Memory B cell (primary cell): ENCODE measurements at regions not wholly inside any gene's neighbourhood (a gene's known extent, or its start where the extent isn't known, plus 50 kb on each side); places are given as distances from the start of the nearest gene placed in this dataset.

Experiments
- ATAC-seq: fragments of 150-1000 bp; cut with Tn5 transposase; 2 replicates; pipeline ENCODE4 v1.10.0; 2021; ENCODE audit warnings: low read depth, mild to moderate bottlenecking, moderate library complexity
- DNase-seq, 2 donors: peaks; one replicate each; pipeline ENCODE4 v3.0.0; 2022; ENCODE audit warnings: low spot score in 2 of 2
- H3K27ac Mint-ChIP-seq: one replicate; pipeline ENCODE4 v1.8.0; 2022; ENCODE audit warnings: mild to moderate bottlenecking, moderate library complexity, mixed read lengths
- H3K27me3 Mint-ChIP-seq: one replicate; pipeline ENCODE4 v1.8.0; 2022; ENCODE audit warnings: mixed read lengths
- H3K36me3 Mint-ChIP-seq: one replicate; pipeline ENCODE4 v1.8.0; 2022; ENCODE audit warnings: mild to moderate bottlenecking, mixed read lengths
- H3K4me1 Mint-ChIP-seq: one replicate; pipeline ENCODE4 v1.8.0; 2022; ENCODE audit warnings: mixed read lengths
- H3K4me3 Mint-ChIP-seq: one replicate; pipeline ENCODE4 v1.8.0; 2022; ENCODE audit warnings: mild to moderate bottlenecking, moderate library complexity, mixed read lengths
- H3K9me3 Mint-ChIP-seq: one replicate; pipeline ENCODE4 v1.8.0; 2022; ENCODE audit warnings: mixed read lengths

- H3K4me1 Mint-ChIP-seq = no peaks in the 10 kb centered on the region
- no peaks in the 10 kb centered on the region for H3K9me3 Mint-ChIP-seq
- DNase-seq = no peak
- no peaks in the 10 kb centered on the region for H3K36me3 Mint-ChIP-seq
- no peak overlapping the region for H3K4me3 Mint-ChIP-seq
- ATAC-seq = no peak
- no peak overlapping the region for H3K27ac Mint-ChIP-seq
- peaks cover 3% of the 10 kb centered on the region for H3K27me3 Mint-ChIP-seq
Measured at GRCh38 chr5:148906968-148907367, 80.6 kb downstream of the ADRB2 start.

GRCh38 chr5:148909040-148909439, 82.6 kb downstream of the ADRB2 start:
- Mint-ChIP-seq H3K27ac (no peak overlapping the region), H3K36me3 (no peaks in the 10 kb centered on the region), H3K9me3 (no peaks in the 10 kb centered on the region), H3K4me3 (no peak overlapping the region), H3K4me1 (peaks cover 2% of the 10 kb centered on the region), H3K27me3 (peaks cover 3% of the 10 kb centered on the region)
- no peak for DNase-seq
- ATAC-seq = no peak

DNA sequence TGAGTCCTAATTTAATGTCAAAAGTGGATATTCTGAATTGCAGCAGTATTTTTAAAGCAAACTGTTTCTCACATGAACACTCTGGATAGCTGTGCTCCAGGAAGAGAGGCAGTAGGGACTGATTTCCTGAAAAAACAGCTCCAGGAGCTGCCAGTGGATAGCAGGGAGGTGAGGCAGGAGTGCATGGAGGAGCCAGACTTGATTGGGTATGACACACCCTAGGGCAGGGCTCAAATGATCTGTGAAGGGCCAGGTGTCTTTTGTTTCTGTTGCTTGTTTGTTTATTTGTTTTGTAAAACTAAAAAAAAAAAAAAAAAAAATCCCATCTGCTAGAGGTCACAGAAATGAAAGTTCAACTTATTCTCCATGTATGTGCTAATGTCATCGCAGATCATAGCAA, 83.4 kb downstream of the ADRB2 start:
- Mint-ChIP-seq H3K27ac (no peak overlapping the region), H3K36me3 (no peaks in the 10 kb centered on the region)

GRCh38 chr5:148910216-148910615, 83.8 kb downstream of the ADRB2 start:
- H3K4me3 Mint-ChIP-seq = no peak overlapping the region
- no peak overlapping the region for H3K27ac Mint-ChIP-seq
- H3K36me3 Mint-ChIP-seq = no peaks in the 10 kb centered on the region
- peaks cover 4% of the 10 kb centered on the region for H3K4me1 Mint-ChIP-seq
- H3K27me3 Mint-ChIP-seq = peaks cover 3% of the 10 kb centered on the region
- ATAC-seq = no peak
- H3K9me3 Mint-ChIP-seq = no peaks in the 10 kb centered on the region
- DNase-seq = no peak

More for the DNA sequence above, 83.4 kb downstream of the ADRB2 start:
- no peak for DNase-seq
- ATAC-seq = no peak
- Mint-ChIP-seq H3K4me1 (peaks cover 4% of the 10 kb centered on the region), H3K9me3 (no peaks in the 10 kb centered on the region), H3K4me3 (no peak overlapping the region), H3K27me3 (peaks cover 3% of the 10 kb centered on the region)

DNA sequence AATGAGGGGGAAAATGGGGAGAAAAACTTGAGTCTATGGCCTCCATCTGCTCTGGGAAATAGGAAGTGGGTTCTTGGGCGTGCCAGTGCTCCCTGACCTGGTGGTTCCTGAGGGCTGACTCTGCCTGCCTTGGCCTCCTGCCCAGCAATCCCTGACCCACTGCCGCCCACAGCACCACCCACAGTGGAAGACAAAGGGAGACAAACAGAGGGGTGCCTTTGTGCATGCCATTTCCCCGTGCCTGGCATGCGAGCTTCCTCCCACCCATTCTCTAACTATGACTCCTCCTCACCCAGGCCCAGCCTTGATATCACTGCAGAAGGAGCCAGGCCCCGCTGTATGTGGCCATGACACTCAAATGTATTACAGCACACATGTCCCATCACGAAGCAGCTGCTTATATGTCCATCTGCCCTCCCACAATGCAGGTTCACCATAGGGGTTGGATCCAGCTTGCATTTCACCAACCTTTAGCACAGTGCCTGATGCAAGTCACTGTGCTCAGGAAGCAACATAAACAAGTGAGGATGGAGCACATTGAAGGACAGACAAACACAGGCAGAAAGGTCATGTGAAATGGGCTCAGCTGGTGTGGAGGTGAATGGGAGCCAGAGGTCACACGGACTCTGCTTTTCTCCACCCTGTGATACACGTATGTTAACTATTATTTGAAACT, 84.4 kb downstream of the ADRB2 start:
- no peaks in the 10 kb centered on the region for H3K36me3 Mint-ChIP-seq
- H3K4me3 Mint-ChIP-seq = no peak overlapping the region
- peaks cover 3% of the 10 kb centered on the region for H3K27me3 Mint-ChIP-seq
- no peaks in the 10 kb centered on the region for H3K9me3 Mint-ChIP-seq
- ATAC-seq = no peak
- H3K4me1 Mint-ChIP-seq = peaks cover 7% of the 10 kb centered on the region
- no peak for DNase-seq
- no peak overlapping the region for H3K27ac Mint-ChIP-seq

GRCh38 chr5:148911386-148911785, 85.0 kb downstream of the ADRB2 start:
- H3K27ac Mint-ChIP-seq = no peak overlapping the region
- H3K27me3 Mint-ChIP-seq = peaks cover 3% of the 10 kb centered on the region
- H3K36me3 Mint-ChIP-seq = no peaks in the 10 kb centered on the region
- peaks cover 7% of the 10 kb centered on the region for H3K4me1 Mint-ChIP-seq
- no peak for DNase-seq
- no peaks in the 10 kb centered on the region for H3K9me3 Mint-ChIP-seq
- ATAC-seq = no peak
- no peak overlapping the region for H3K4me3 Mint-ChIP-seq

GRCh38 chr5:148912146-148912545, 85.7 kb downstream of the ADRB2 start:
- H3K27ac Mint-ChIP-seq = no peak overlapping the region
- no peak overlapping the region for H3K4me3 Mint-ChIP-seq
- H3K27me3 Mint-ChIP-seq = peaks cover 3% of the 10 kb centered on the region
- peaks cover 7% of the 10 kb centered on the region for H3K4me1 Mint-ChIP-seq
- H3K36me3 Mint-ChIP-seq = no peaks in the 10 kb centered on the region
- no peaks in the 10 kb centered on the region for H3K9me3 Mint-ChIP-seq
- ATAC-seq = no peak
- DNase-seq = no peak

- DNase-seq (no peak), ATAC-seq (no peak)
- H3K4me1 Mint-ChIP-seq = peaks cover 7% of the 10 kb centered on the region
- no peaks in the 10 kb centered on the region for H3K9me3 Mint-ChIP-seq
- no peaks in the 10 kb centered on the region for H3K36me3 Mint-ChIP-seq
- no peak overlapping the region for H3K27ac Mint-ChIP-seq
- H3K27me3 Mint-ChIP-seq = peaks cover 3% of the 10 kb centered on the region
- H3K4me3 Mint-ChIP-seq = no peak overlapping the region
Measured at GRCh38 chr5:148912714-148913398, 86.4 kb downstream of the ADRB2 start.

DNA sequence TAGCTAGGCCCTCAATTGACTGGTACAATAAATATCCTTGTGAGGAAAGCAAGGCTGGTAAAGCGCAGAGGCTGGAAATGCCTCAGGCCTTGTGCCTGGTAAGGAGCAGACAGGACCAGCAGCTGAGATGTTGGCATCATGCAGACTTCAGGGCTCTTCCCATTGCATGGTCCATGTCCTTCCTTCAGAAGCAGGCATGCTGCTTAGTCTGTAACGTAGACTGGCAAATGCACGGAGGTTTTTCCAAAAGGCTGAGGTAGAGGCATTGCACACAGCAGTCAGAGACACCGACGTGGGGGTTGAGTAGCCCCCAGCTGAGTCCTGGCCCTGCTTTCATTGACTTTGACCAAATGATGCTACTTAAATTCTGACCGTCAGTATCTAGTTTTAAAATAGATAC, 87.1 kb downstream of the ADRB2 start:
- no peak for ATAC-seq
- no peak overlapping the region for H3K4me3 Mint-ChIP-seq
- H3K27ac Mint-ChIP-seq = no peak overlapping the region

GRCh38 chr5:148913985-148914431, 87.6 kb downstream of the ADRB2 start:
- H3K36me3 Mint-ChIP-seq = no peaks in the 10 kb centered on the region

More for the DNA sequence above, 87.1 kb downstream of the ADRB2 start:
- H3K27me3 Mint-ChIP-seq = peaks cover 3% of the 10 kb centered on the region
- no peaks in the 10 kb centered on the region for H3K9me3 Mint-ChIP-seq
- no peak for DNase-seq
- H3K36me3 Mint-ChIP-seq = no peaks in the 10 kb centered on the region
- peaks cover 7% of the 10 kb centered on the region for H3K4me1 Mint-ChIP-seq

DNA sequence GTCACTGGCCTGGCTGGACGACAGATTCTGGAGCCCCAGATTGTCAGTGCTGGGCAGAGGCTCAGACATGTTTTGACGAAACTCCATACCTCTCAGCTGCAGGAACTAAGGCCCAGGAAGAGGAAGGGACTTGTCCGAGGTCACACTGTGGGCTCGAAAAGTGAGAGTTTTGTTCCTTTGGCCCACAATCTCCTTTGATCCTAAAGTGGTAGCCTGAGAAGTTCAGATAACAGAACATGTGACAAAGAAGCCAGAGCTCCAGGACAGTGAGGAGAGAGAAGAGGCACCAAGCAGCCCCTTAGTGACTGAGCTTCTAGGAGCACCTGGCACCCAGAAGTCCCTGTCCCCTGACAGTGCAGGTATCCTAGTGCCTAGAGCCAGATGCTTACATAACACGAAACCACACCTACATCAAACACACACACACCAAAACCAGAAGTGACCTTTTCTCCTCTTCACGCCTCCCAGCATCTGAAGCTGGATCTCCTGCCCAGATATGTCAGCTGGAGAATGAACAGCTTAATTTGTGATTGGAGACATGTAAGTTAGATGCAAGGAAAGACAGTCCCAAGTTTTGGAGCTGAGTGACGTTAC, 88.9 kb downstream of the ADRB2 start:
- no peaks in the 10 kb centered on the region for H3K9me3 Mint-ChIP-seq
- H3K27ac Mint-ChIP-seq = no peak overlapping the region
- no peak for DNase-seq
- no peak overlapping the region for H3K4me3 Mint-ChIP-seq
- ATAC-seq = peak; percentile 54
- peaks cover 7% of the 10 kb centered on the region for H3K4me1 Mint-ChIP-seq
- no peaks in the 10 kb centered on the region for H3K36me3 Mint-ChIP-seq
- H3K27me3 Mint-ChIP-seq = peaks cover 2% of the 10 kb centered on the region

More at GRCh38 chr5:148913985-148914431, 87.6 kb downstream of the ADRB2 start:
- peaks cover 3% of the 10 kb centered on the region for H3K27me3 Mint-ChIP-seq
- no peak overlapping the region for H3K4me3 Mint-ChIP-seq
- ATAC-seq (peak; percentile 60), DNase-seq (no peak)
- H3K4me1 Mint-ChIP-seq = peaks cover 7% of the 10 kb centered on the region
- no peaks in the 10 kb centered on the region for H3K9me3 Mint-ChIP-seq
- no peak overlapping the region for H3K27ac Mint-ChIP-seq

- H3K27ac Mint-ChIP-seq = no peak overlapping the region
- ATAC-seq (no peak), DNase-seq (no peak)
- peaks cover 12% of the 10 kb centered on the region for H3K27me3 Mint-ChIP-seq
- no peaks in the 10 kb centered on the region for H3K9me3 Mint-ChIP-seq
- H3K36me3 Mint-ChIP-seq = no peaks in the 10 kb centered on the region
- no peak overlapping the region for H3K4me3 Mint-ChIP-seq
- H3K4me1 Mint-ChIP-seq = peaks cover 3% of the 10 kb centered on the region
Measured at GRCh38 chr5:148920646-148921288, 94.4 kb downstream of the ADRB2 start.

- Mint-ChIP-seq H3K27ac (no peak overlapping the region), H3K9me3 (no peaks in the 10 kb centered on the region), H3K36me3 (no peaks in the 10 kb centered on the region), H3K4me1 (peaks cover 3% of the 10 kb centered on the region), H3K4me3 (no peak overlapping the region), H3K27me3 (peaks cover 12% of the 10 kb centered on the region)
- ATAC-seq (no peak), DNase-seq (no peak)
Measured at GRCh38 chr5:148921350-148921749, 94.9 kb downstream of the ADRB2 start.

DNA sequence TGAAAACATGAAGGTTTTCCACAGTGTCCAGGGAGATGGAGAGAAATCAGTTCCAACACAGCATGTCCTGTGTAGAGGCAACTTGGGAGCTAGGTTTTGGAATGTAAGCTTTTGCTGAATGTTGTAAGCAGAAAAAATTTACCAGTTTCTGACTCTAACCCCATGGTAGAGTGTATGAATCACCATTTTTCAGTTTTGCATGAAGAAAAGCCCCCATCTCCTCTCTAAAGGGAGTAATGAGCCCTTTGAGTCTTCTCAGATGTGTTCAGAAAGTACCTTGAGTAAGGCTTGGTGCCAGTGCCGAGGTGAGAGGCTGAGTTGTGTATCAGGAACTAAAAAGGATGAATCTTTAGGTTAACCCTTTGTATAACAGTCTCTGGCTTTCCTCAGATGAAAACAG, 96.2 kb downstream of the ADRB2 start:
- H3K9me3 Mint-ChIP-seq = no peaks in the 10 kb centered on the region
- H3K27ac Mint-ChIP-seq = no peak overlapping the region
- peaks cover 14% of the 10 kb centered on the region for H3K27me3 Mint-ChIP-seq
- H3K4me1 Mint-ChIP-seq = peaks cover 3% of the 10 kb centered on the region
- no peak overlapping the region for H3K4me3 Mint-ChIP-seq
- no peaks in the 10 kb centered on the region for H3K36me3 Mint-ChIP-seq
- DNase-seq (no peak), ATAC-seq (peak; percentile 46)
